ENCODE measurements at regions not wholly inside any gene's neighbourhood (a gene's known extent, or its start where the extent isn't known, plus 50 kb on each side); places are given as distances from the start of the nearest gene placed in this dataset.

DNA sequence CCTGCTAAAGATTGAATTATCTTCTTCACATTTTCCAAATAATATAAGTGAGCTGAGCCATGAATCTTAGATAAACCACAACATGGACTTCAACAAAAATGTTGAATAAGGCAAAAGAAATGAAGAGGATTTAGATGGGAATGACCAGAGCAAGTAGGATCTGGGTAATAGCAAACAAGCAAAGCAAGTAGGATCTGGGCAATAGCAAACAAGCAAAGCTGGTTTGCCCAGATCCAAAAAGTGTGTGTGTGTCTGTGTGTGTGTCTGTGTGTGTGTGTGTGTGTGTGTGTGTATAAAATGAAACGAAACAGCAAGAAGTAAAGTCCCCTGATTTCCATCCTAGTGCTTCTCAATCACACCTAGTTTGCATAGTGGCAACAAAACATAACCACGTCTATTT lies 549.1 kb downstream of the RERGL start:
- DNase-seq = no peak

DNA sequence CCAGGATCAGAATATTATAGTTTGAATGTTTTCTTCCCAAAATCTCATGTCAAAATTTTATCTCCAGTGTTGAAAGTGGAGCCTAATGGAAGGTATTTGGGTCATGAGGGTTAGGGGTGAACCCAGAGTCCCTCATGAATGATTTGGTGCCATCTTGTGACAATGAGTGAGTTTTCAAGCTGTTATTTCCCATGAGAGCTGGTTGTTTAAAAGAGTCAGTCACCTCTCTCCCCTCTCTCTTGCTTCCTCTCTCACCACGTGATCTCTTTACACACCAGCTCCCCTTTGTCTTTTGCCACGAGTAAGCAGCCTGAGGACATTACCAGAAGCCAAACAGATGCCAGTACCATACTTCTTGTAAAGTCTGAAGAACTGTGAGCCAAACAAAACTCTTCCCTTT lies 561.6 kb downstream of the RERGL start:
- no peak for DNase-seq

DNA sequence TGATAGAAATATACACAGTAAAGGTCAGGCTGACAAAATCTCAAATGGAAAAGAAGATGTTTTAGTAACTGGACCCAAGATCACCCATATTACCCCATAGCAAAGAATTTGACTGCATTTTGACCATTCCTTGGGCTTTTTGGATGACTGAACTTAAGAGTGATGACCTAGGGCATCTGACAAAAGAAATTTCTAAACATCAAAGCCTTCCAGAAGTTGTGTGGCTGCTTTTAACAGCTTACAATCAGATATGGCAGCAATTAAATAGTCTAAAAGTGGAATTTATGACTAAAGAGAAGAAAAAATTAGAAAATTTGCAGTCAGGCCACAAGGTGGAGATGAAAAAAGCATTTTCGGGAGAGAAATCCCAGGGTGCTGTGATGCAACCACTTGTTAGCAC lies 563.0 kb downstream of the RERGL start:
- no peak for DNase-seq

DNA sequence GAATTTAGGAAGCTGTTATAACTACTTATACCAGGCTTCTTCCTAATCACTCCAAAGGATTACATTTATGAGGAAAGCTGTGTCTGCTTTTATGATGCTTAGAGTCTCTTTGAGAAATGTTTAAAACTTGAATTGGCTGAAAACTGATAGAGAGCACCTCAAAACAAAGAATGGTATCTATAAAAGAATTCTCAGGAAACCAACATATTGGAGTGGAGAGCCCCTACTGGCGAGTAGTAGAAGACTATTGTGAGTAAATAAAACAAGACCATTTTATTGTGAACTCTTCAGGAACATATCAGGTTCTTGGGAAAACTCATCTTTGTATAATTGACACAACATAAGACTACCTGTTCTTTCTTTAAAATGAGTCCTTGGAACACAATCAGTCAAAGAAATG lies 578.6 kb downstream of the RERGL start:
- DNase-seq = no peak

DNA sequence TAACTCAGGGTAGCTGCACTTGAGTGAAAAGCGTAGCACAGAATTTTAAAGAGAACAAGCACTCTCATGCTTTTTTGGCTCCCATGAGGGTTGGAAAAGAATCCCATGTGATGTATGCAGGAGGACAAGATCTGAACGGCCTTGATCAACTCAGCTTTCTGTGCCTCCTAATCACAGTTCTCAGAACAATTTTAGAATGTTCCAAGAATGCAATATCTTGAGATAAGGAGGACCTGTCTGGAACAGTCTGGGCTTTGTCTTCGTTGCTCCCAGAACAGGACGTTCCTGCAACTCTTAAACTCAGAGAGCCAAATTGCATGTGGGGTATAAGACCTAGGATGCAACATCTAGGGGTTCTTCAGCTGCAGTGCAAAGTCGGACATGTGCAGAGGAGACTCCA lies 582.7 kb downstream of the RERGL start:
- DNase-seq = no peak

DNA sequence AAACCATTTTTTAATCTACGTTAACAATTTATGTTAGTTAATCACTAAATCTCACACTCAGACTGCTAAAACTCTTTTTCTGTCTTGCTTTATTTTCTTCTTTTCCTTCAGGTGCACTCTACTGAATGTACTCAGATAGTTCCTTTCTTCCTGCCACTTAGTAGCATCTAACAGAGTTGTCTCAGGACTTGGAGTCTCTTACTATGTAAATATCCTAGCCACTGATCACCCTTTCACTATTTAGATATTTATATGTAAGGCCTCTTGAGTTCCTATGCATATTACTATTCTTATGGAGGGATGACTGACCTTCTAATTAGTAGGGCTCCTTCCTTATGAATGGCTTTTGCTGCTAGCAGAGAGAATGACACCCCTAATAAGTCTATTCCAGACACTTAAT lies 586.3 kb downstream of the RERGL start:
- no peak for DNase-seq

DNA sequence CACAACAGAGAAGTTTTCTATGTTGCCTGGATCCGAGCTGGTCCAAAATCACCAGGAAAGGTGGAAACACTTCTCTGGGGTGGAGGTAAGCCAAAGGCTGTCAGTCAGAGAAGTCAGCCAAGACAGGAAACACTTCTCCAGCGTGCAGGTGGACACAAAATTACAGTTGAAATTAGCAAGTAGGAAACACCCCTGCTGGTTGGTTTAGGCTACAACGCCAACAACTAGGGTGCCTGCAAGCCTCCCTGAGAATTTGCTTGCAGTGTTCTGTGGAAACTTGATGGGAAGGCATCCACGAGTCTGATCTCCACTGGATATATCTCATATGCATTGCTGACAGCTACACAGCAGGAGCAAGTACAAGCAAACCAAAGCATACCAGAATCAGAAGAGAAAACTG lies 600.5 kb downstream of the RERGL start:
- no peak for DNase-seq

DNA sequence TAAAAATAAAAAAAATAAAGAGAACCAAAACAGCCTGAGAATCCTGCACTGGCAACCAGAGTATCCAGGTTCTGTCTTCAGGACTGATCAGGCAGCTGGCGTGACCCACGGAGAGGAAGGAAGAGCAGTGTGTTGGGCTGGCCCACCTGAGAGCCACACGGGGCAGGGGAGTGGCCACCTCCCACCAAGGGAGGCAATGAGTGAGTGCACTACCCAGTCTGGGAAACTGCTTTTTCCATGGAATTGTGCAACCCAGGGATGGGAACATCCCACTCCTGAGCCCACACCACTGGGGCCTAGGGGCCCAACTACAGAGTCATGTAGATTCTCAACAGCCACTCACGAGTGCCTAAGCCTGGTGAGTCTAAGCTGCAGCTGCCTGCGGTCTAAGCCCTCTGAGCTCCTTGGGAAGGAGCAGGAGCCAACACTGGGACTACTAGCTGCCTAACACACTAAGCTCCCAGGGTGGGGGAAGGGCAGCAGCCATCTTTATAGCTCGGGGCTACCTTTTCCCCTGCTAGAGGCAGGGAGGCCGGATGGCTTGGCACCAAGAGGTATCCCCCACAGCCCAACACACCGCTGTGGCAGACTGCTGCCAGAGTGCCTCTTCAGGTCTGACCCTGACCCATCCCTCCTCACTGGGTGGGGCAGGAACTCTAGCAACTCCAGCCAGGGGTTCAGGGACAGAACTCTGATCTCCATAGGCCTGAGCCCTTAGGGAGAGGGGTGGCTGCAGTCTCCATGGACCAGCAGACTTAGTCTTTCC lies 610.9 kb downstream of the RERGL start:
- DNase-seq = no peak

DNA sequence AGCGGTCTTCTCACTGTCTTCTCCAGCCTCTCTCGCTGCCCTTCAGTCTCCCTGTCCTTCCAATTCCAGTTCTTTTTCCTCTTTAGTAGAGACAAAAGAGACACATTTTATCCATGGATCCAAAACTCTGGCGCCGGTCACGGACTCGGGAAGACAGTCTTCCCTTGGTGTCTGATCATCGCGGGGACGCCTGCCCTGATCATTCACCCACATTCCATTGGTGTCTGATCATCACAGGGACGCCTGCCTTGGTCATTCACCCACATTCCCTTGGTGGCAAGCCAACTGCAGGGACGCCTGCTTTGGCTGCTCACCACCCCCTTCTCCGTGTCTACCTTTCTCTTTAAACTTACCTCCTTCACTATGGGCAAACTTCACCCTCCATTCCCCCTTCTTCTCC lies 619.5 kb downstream of the RERGL start:
- no peak for DNase-seq

DNA sequence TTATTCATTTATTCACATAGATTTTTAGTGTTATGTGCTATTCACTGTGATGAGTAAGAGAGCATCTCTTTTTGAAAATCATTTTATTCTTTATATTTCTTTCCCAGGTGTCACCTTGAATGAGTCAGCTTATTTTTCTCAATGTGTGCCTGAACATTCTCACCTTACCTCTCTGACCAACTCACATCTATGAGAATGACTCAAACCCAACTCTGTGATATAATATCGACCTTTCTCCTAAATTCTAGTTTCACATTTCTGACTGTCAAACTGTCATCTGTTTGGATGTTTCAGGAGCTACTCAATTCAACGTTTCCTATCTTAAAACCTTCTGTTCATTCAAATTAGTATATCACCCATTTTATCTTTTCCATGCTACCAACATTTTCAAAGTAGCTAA lies 630.8 kb downstream of the RERGL start:
- no peak for DNase-seq

DNA sequence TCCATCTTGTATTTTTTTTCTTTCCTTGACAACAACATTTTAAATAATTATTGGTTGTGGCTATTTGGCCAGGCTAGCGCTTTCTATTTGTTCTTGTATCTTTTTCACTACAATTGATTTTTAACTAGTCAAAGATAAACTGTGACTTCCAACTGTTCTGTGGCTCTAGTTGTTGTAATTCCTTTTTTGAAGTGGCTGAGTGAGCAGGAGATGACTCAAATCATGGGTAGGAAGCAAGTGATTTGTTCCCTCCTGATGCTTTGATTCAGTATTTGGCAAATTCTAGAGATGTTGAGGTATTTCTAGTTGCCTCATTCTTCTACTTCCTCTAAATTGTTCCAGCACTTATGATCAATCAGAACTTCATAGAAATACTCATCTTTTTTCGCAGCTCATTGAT lies 633.5 kb downstream of the RERGL start:
- no peak for DNase-seq

DNA sequence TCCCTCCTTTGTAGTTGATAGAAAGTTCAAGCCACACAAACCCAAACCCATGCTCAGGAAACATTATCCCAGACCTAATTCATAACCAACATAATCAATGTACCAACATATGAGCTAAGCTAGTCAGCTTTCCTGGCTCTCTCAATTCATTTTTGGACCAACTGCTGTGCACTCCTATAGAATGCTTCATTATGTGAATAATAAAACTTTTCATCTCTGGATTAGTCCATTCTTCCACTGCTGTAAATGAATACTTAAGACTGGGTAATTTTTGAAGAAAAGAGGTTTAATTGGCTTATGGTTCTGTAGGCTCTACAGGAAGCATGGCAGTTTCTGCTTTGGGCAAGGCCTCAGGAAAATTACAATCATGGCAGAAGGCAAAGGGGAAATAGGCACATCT lies 651.9 kb downstream of the RERGL start:
- no peak for DNase-seq

DNA sequence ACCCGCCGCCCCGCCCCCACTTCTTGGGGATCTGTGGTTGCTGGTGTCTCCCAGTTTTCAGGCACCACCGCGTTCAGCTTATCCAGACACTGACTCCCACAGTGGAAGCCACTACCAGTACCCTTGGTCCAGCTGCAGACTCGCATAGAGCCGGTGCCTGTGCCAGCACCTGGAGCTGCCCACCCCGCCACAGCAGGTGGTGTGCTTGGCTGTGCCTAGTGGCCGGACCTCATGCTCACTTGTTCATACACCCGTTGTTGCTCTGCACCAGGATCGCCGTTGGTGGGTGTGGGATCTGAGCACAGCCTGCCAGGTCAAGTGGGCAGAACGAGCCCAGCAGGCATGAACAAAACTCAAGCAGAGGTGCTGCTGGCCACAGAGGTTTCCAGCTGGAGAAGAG lies 673.2 kb downstream of the RERGL start:
- no peak for DNase-seq

DNA sequence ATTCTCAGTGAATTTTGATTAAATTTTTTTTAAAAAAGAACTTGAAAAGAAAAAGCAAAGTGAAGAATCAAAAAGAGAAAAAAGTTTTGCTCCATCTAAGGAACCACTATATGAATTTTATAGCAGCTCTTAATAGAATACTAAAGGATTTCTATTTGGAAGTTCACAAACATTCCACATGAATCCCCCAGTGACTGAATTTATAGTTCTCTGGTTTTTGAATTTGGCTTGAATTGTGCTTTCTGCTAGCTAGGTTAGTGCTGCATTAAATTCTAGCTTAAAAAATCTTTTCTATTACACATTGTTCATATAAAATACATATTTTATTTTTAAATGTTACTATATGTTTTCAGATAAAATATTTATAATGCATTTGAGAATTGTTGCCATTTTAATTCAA lies 675.4 kb downstream of the RERGL start:
- no peak for DNase-seq

DNA sequence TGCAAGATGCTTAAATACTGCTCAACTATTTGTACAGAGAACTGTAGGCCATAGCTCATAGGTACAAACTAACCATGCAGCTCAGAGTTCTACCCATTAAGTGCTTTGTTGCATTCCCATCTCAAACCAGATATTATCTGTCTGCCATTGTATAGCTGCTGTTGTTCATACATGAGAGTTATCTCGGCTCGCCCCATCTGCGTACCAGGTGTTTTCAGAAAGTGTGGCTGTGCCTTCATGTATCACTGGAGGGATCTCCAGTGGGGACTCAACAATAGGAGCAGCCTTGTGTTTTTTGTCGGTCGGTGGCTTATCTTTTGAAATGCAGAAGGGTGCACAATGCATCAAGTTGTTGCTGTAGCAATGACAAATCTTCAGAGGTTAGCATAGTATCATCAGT lies 678.3 kb downstream of the RERGL start:
- no peak for DNase-seq

DNA sequence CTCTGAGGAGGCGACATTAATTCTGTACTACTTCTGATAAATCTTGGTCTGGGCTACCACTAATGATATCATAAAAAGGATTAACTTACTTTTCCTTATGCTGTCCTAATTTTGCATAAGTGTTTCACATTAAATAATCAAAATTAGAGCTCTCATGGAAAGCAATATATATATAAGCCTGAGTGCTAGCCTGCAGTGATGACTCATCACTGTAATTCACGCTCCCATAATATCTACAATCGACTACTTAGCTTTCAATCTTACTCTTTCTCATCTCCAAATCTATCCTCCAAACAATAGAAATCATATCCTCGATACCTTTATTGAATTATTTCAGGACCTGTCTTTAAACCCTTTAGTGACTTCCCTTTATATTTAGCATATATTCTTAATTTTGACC lies 701.3 kb downstream of the RERGL start:
- no peak for DNase-seq

DNA sequence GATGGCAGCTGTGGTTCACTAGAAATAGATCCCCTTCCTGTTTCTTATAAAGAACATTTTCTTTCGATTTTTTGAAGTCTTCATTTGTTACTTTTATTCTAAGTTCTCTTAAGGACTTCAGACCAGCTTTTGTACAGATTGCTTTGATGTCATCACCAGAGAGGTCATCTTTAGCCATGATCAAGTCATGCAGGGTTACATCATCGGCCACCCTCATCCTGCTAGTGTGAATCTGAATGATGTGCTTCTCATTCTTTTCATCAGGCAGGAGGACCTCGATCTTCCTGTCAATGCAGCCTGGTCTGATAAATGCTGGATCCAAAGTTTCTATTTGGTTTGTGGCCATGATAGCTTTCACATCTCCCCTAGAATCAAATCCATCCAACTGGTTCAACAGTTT lies 706.7 kb downstream of the RERGL start:
- no peak for DNase-seq

DNA sequence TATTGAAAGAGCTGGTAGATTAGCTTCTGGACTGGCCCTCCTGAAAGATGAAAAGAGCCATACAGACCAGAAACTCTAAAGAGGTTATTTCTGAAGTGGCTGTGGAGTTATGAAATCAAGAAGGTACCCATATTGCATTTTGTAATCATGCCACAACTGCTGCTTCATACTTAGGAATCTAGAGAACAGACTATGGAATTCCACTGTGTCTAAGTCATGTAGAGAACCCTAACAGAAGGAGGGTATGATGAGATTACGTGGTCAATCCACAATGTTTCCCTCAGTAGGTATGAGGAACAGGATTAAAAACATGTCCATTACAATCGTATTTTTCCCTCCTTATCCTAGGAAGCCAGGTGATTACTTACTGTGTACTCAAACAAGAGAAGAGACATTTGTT lies 708.8 kb downstream of the RERGL start:
- DNase-seq = no peak

DNA sequence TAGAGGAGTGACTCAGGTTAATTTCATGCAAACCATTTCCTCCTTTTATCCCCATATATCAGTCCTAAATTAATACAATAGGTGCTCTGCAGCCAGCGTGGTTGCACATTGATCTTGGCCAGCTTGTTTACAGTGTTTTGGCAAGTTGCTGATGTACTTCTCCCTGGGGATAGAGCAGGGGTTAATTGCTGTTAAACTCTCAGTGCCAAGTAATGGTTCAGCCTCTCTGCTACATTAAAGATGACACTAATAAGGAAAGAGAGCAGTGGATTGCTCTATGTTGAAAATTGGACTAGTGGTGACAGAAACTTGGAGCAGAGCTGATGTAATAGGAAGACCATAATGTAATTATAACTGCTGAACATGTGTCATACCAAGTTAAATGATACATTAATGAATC lies 717.5 kb downstream of the RERGL start:
- peak; percentile 47 for DNase-seq

DNA sequence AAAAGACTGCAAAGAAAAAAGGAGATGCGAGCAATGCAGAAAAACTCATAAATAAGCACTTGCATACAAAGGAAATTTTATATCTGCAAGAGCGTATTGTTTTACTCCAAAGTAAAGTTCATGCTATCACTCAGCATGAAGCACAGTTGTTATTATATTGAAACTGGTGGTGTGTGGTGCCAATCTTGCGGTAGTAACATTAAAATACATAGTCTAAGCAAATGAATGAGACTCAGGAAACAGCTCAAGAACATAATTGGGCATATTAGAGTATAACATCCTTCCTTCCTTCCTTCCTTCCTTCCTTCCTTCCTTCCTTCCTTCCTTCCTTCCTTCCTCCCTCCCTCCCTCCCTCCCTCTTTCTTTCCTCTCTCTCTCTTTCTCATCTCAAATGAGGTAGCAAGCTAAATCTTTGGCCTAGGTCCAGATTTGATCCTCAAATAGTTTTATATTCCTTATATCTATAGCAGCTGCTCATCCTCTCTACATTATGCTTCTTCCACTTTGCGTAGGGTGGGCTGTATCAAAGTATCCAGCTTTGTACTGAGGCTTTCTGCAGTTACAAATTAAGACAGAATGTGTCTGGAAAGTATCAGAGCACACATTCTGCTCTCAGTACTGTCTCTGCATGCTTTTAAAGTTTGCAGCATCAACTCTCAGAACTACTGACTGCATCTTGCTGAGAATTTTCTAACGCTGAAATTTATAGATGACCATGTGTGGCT lies 718.3 kb downstream of the RERGL start:
- no peak for DNase-seq

DNA sequence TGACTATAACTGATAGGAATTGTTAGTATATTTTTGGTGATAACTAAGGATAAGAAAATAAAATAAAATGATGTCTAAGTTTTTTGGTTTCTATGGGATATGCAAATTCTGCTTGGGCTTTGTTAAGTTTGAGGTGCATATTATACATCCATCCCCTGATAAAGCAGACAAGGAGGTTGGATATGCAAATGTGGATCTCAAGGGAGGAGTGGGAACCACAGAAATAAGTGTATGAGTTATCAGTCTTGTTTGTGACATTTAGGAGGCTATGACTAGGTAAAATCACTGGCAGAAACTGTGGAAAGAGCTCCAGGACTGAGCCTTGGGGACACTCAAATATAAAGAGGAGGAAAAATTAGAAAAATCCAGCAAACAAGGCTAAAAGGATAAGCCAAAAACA lies 719.4 kb downstream of the RERGL start:
- no peak for DNase-seq

DNA sequence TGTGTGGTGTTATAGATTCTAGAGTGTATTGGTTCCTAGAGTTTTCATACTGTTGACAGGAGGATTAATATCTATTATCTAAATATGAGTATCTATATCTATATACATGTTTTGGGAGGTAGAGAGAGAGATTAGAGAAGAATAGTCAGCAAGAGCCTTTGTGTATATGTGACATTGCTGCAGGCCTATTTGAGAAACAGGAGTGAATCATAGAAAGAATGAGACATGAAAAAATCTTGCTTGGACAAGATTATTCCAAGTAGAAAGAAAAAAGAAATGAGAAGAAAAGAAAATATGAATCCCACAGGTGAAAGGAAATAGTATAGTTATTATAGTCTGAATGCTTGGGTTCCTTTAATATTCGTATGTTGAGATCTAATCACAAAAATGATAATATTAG lies 720.4 kb downstream of the RERGL start:
- DNase-seq = no peak

DNA sequence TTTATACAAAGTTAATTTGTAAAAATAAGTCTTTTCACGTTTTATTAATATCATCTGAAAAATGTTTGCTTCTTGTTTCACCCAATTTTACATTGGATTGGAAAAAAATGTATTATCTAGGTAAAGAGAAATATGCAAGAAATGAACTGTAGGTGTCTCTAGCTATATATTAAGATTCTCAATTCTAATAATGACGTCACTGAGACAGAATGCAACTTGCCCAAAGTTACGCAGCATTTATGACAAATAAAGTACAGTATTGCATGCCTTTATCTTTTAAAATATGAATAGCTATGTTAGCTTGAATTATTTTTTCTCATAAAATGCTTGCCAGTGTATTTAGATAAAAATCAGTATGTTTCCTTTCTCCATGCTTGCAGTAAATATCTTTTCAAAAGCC lies 728.8 kb downstream of the RERGL start:
- no peak for DNase-seq

DNA sequence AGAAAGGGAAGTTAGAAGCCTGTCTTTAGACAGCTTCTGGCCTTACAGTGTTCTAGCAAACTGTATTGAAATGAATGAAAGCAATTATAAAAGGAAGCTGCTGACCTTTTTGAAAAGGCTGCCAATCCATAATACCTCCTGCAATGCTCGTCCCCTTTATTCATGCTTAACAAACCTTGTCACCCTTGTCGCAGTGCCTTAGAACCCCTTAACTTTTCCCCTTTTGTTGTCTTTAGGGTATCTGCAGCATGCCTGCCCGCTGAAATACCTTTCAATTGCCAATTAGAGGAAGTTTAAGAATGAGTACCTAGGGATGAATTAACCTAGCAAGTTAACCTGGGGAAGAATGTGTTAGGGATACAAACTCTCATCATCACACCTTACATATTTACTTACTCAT lies 731.2 kb downstream of the RERGL start:
- no peak for DNase-seq

DNA sequence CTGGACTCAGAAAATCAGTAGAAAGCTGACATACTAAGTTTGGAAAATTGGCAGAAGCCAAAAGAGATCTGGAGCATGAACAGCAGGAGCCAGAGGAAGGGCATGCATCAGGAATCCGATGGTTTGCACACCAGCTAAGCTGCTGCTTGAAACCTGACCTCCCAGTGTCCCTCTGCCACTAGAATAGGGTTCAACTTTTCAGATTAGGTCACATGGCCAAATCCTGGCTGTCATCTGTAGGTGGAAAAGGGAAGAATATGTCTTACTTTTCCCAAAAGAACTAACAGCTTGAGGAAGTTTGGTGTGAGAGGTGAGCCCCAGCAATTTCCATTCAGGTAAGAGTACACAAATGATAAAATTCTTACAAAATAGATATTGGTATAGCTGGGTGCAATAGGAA lies 732.6 kb downstream of the RERGL start:
- DNase-seq = no peak

Data from NCI-H1092 treated with DMSO at 0.1 percent for 48 hours (cell line).